Stimulated activated CD8-positive, alpha-beta memory T cell treated with anti-CD3 and anti-CD28 coated beads, Interleukin-12 subunit alpha, Interleukin-12 subunit beta, amount 100 ng/mL, for 1 hour (primary cell): ENCODE measurements at regions not wholly inside any gene's neighbourhood (a gene's known extent, or its start where the extent isn't known, plus 50 kb on each side); places are given as distances from the start of the nearest gene placed in this dataset.
"Not testable (repeated sequence)": the region's sequence is repeated elsewhere in the genome, so short reads cannot be mapped to it uniquely, and the experiment has no call there.

Experiments
- DNase-seq: peaks from one replicate; pipeline ENCODE4 v3.0.0-alpha.2; 2020; ENCODE audit warnings: low read depth

- DNase-seq, result no peak
Measured at GRCh38 chr2:193294371-193294770, 1099.6 kb upstream of the TMEFF2 start.

- no peak for DNase-seq
Measured at GRCh38 chr2:193279361-193279760, 1084.6 kb upstream of the TMEFF2 start.

- no peak for DNase-seq
Measured at GRCh38 chr2:193276988-193277387, 1082.3 kb upstream of the TMEFF2 start.

GRCh38 chr2:193276560-193276959 lies 1081.8 kb upstream of the TMEFF2 start:
- no peak for DNase-seq

GRCh38 chr2:193276069-193276468 lies 1081.3 kb upstream of the TMEFF2 start:
- no peak for DNase-seq

GRCh38 chr2:193272011-193272410 lies 1077.3 kb upstream of the TMEFF2 start:
- DNase-seq, result no peak

GRCh38 chr2:193270816-193271215 lies 1076.1 kb upstream of the TMEFF2 start:
- DNase-seq, result no peak

GRCh38 chr2:193267496-193268002 lies 1072.8 kb upstream of the TMEFF2 start:
- DNase-seq, result no peak

- no peak for DNase-seq
Measured at GRCh38 chr2:193253014-193253530, 1058.3 kb upstream of the TMEFF2 start.

GRCh38 chr2:193251909-193252308 lies 1057.2 kb upstream of the TMEFF2 start:
- DNase-seq, result no peak

- no peak for DNase-seq
Measured at GRCh38 chr2:193250389-193250788, 1055.7 kb upstream of the TMEFF2 start.

- no peak for DNase-seq
Measured at GRCh38 chr2:193240752-193241151, 1046.0 kb upstream of the TMEFF2 start.

- DNase-seq, result no peak
Measured at GRCh38 chr2:193231634-193232033, 1036.9 kb upstream of the TMEFF2 start.

GRCh38 chr2:193228276-193228675 lies 1033.5 kb upstream of the TMEFF2 start:
- DNase-seq, result no peak

GRCh38 chr2:193222454-193222853 lies 1027.7 kb upstream of the TMEFF2 start:
- DNase-seq, result no peak

GRCh38 chr2:193219413-193219812 lies 1024.7 kb upstream of the TMEFF2 start:
- DNase-seq, result no peak

- DNase-seq, result no peak
Measured at GRCh38 chr2:193201583-193201982, 1006.9 kb upstream of the TMEFF2 start.

- no peak for DNase-seq
Measured at GRCh38 chr2:193199322-193199721, 1004.6 kb upstream of the TMEFF2 start.

GRCh38 chr2:193187816-193188215 lies 993.1 kb upstream of the TMEFF2 start:
- no peak for DNase-seq

GRCh38 chr2:193170981-193171380 lies 976.2 kb upstream of the TMEFF2 start:
- DNase-seq, result not testable (repeated sequence)

- DNase-seq, result no peak
Measured at GRCh38 chr2:193156480-193156879, 961.7 kb upstream of the TMEFF2 start.

- no peak for DNase-seq
Measured at GRCh38 chr2:193154076-193154475, 959.3 kb upstream of the TMEFF2 start.

- DNase-seq, result no peak
Measured at GRCh38 chr2:193153576-193153975, 958.8 kb upstream of the TMEFF2 start.

- DNase-seq, result not testable (repeated sequence)
Measured at GRCh38 chr2:193142467-193142866, 947.7 kb upstream of the TMEFF2 start.

GRCh38 chr2:193141998-193142397 lies 947.3 kb upstream of the TMEFF2 start:
- DNase-seq, result no peak
